Activated CD4-positive, alpha-beta T cell treated with anti-CD3 and anti-CD28 coated beads, Interleukin-2, Interleukin-4, amounts not matched to agents 100 ng/mL and 50 ng/mL, durations not matched to agents 16 hours and 8 hours (primary cell): ENCODE measurements at regions not wholly inside any gene's neighbourhood (a gene's known extent, or its start where the extent isn't known, plus 50 kb on each side); places are given as distances from the start of the nearest gene placed in this dataset.
"Not testable (repeated sequence)": the region's sequence is repeated elsewhere in the genome, so short reads cannot be mapped to it uniquely, and the experiment has no call there.

Experiments
- DNase-seq: peaks from one replicate; pipeline ENCODE4 v3.0.0-alpha.2; 2020; ENCODE audit warnings: low spot score

GRCh38 chr1:218494449-218494852 lies 149.3 kb downstream of the TGFB2 start:
- no peak for DNase-seq

GRCh38 chr1:218495931-218496330 lies 150.8 kb downstream of the TGFB2 start:
- no peak for DNase-seq

GRCh38 chr1:218496561-218496960 lies 151.4 kb downstream of the TGFB2 start:
- no peak for DNase-seq

- DNase-seq, result no peak
Observed at GRCh38 chr1:218498056-218498938, 153.2 kb downstream of the TGFB2 start.

- DNase-seq, result no peak
Observed at GRCh38 chr1:218499011-218499691, 154.0 kb downstream of the TGFB2 start.

- no peak for DNase-seq
Observed at GRCh38 chr1:218499911-218500310, 154.8 kb downstream of the TGFB2 start.

- no peak for DNase-seq
Observed at GRCh38 chr1:218501161-218501560, 156.0 kb downstream of the TGFB2 start.

GRCh38 chr1:218502383-218502782 lies 157.2 kb downstream of the TGFB2 start:
- DNase-seq, result no peak

GRCh38 chr1:218503102-218503501 lies 158.0 kb downstream of the TGFB2 start:
- DNase-seq, result no peak

- DNase-seq, result no peak
Observed at GRCh38 chr1:218507355-218508002, 162.3 kb downstream of the TGFB2 start.

GRCh38 chr1:218510153-218510772 lies 165.1 kb downstream of the TGFB2 start:
- no peak for DNase-seq

- no peak for DNase-seq
Observed at GRCh38 chr1:218513328-218513727, 168.2 kb downstream of the TGFB2 start.

- DNase-seq, result no peak
Observed at GRCh38 chr1:218514689-218515088, 169.6 kb downstream of the TGFB2 start.

GRCh38 chr1:218516526-218516925 lies 171.4 kb downstream of the TGFB2 start:
- DNase-seq, result no peak

- DNase-seq, result no peak
Observed at GRCh38 chr1:218517459-218517858, 172.3 kb downstream of the TGFB2 start.

GRCh38 chr1:218518216-218518740 lies 173.1 kb downstream of the TGFB2 start:
- DNase-seq, result no peak

- not testable (repeated sequence) for DNase-seq
Observed at GRCh38 chr1:218520646-218521045, 175.5 kb downstream of the TGFB2 start.

GRCh38 chr1:218521414-218522169 lies 176.5 kb downstream of the TGFB2 start:
- peak; percentile 40 for DNase-seq

- DNase-seq, result no peak
Observed at GRCh38 chr1:218524526-218524925, 179.4 kb downstream of the TGFB2 start.

- DNase-seq, result no peak
Observed at GRCh38 chr1:218525031-218525430, 179.9 kb downstream of the TGFB2 start.

- DNase-seq, result no peak
Observed at GRCh38 chr1:218525451-218526197, 180.5 kb downstream of the TGFB2 start.
